ENCODE measurements at regions not wholly inside any gene's neighbourhood (a gene's known extent, or its start where the extent isn't known, plus 50 kb on each side); places are given as distances from the start of the nearest gene placed in this dataset.
"Not testable (repeated sequence)": the region's sequence is repeated elsewhere in the genome, so short reads cannot be mapped to it uniquely, and the experiment has no call there.

DNA sequence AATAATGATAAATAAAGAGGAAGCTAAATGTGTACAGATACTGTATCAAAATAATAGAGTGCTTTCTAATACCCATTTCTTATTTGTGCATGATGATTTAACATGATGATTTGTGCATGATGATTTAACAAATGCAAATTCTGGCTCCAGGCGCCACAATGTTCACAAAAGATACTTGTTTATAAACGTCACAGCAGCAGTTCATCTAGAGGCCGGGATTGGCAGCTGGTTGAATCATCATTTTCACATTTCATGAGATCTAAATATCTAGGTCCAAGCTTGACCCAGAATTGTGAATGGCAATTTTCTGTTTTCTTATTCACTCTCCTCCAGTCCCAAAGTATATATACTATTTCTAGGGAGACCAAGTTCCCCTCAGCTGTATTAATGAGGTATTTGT is 322.0 kb downstream of the SUCLG1 start:
- no peaks in the 10 kb centered on the region for H3K36me3 ChIP-seq (ENCODE audit: low read depth)
- no peaks in the 10 kb centered on the region for H3K9me2 ChIP-seq (ENCODE audit: insufficient read depth)
- H3K9me3 ChIP-seq (ENCODE audit: low read depth) = no peaks in the 10 kb centered on the region
- no peak overlapping the region for H3K9ac ChIP-seq
- no peaks in the 10 kb centered on the region for H3F3A ChIP-seq (ENCODE audit: insufficient read depth)
- H3K79me2 ChIP-seq (ENCODE audit: insufficient read depth) = no peaks in the 10 kb centered on the region
- H3K27ac ChIP-seq = no peak overlapping the region
- DNase-seq = no peak
- WGBS, 2 experiments (ENCODE audit: low coverage in 1 of 2, low lambda C conversion rate in 2 of 2, missing lambda C conversion rate in 2 of 2) = 9 to 11% methylated on average over 3 of the region's 3 CpGs
- in situ Hi-C loops (cut with MboI) = no loop called here
- H3K27me3 ChIP-seq (replicated peaks; ENCODE audit: insufficient read depth) = no peaks in the 10 kb centered on the region
- H3K4me1 ChIP-seq (ENCODE audit: insufficient read depth) = no peaks in the 10 kb centered on the region
- no peak overlapping the region for H3K4me3 ChIP-seq
- H2AFZ ChIP-seq = no peak overlapping the region
- TF ChIP-seq EZH2 (IDR thresholded peaks at IDR 0.05; ENCODE audit: insufficient read depth, poor library complexity, severe bottlenecking) (no peak), EZH2phosphoT487 (IDR thresholded peaks at IDR 0.05; ENCODE audit: insufficient read depth, low read depth) (no peak)
- H3K4me2 ChIP-seq (ENCODE audit: unreplicated experiment) = no peak overlapping the region
- H4K20me1 ChIP-seq (ENCODE audit: insufficient read depth) = no peaks in the 10 kb centered on the region

DNA sequence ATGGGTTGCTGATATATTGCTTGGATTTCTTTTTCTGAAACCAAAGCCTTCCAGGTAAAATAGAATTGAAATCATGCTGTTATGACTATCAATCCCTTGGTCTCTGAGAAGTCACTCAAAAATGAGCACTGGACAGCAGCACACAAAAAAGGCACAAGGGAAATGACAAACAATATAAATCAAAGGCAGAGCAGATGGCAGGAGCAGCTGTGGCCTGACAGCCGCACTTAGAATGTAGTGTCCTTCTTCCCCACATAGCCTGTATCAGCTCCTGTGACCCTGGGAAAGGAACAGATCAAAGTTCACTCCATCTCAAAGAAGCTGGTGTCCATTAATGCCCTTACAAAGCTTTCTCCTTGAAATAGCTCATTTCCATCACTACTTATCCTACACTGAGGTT is 326.7 kb downstream of the SUCLG1 start:
- Histone ChIP-seq H3K9me2 (ENCODE audit: insufficient read depth) (no peaks in the 10 kb centered on the region), H4K20me1 (ENCODE audit: insufficient read depth) (no peaks in the 10 kb centered on the region), H3F3A (ENCODE audit: insufficient read depth) (no peaks in the 10 kb centered on the region), H3K36me3 (ENCODE audit: low read depth) (no peaks in the 10 kb centered on the region), H3K79me2 (ENCODE audit: insufficient read depth) (no peaks in the 10 kb centered on the region), H3K27ac (no peak overlapping the region), H3K9me3 (ENCODE audit: low read depth) (no peaks in the 10 kb centered on the region), H3K4me2 (ENCODE audit: unreplicated experiment) (no peak overlapping the region), H3K9ac (no peak overlapping the region), H3K27me3 (replicated peaks; ENCODE audit: insufficient read depth) (no peaks in the 10 kb centered on the region), H3K4me1 (ENCODE audit: insufficient read depth) (no peaks in the 10 kb centered on the region), H3K4me3 (no peak overlapping the region), H2AFZ (no peak overlapping the region)
- DNase-seq = no peak
- no peak for TF ChIP-seq EZH2phosphoT487 (IDR thresholded peaks at IDR 0.05; ENCODE audit: insufficient read depth, low read depth)
- TF ChIP-seq EZH2 (IDR thresholded peaks at IDR 0.05; ENCODE audit: insufficient read depth, poor library complexity, severe bottlenecking) = no peak
- 5 to 22% methylated on average over 1 of the region's 1 CpG for WGBS, 2 experiments (ENCODE audit: low coverage in 1 of 2, low lambda C conversion rate in 2 of 2, missing lambda C conversion rate in 2 of 2)
- in situ Hi-C loops (cut with MboI) = no loop called here

GRCh38 chr2:84131278-84131830 is 327.7 kb downstream of the SUCLG1 start:
- Histone ChIP-seq H3K4me3 (no peak overlapping the region), H2AFZ (no peak overlapping the region), H3K9ac (no peak overlapping the region), H3K27ac (no peak overlapping the region), H3F3A (ENCODE audit: insufficient read depth) (no peaks in the 10 kb centered on the region), H3K9me3 (ENCODE audit: low read depth) (no peaks in the 10 kb centered on the region), H3K36me3 (ENCODE audit: low read depth) (no peaks in the 10 kb centered on the region), H3K4me1 (ENCODE audit: insufficient read depth) (no peaks in the 10 kb centered on the region), H4K20me1 (ENCODE audit: insufficient read depth) (no peaks in the 10 kb centered on the region), H3K27me3 (replicated peaks; ENCODE audit: insufficient read depth) (no peaks in the 10 kb centered on the region), H3K79me2 (ENCODE audit: insufficient read depth) (no peaks in the 10 kb centered on the region), H3K9me2 (ENCODE audit: insufficient read depth) (no peaks in the 10 kb centered on the region), H3K4me2 (ENCODE audit: unreplicated experiment) (no peak overlapping the region)
- WGBS, 2 experiments (ENCODE audit: low coverage in 1 of 2, low lambda C conversion rate in 2 of 2, missing lambda C conversion rate in 2 of 2) = 0% methylated on average over 1 of the region's 1 CpG
- TF ChIP-seq EZH2phosphoT487 (IDR thresholded peaks at IDR 0.05; ENCODE audit: insufficient read depth, low read depth) (no peak), EZH2 (IDR thresholded peaks at IDR 0.05; ENCODE audit: insufficient read depth, poor library complexity, severe bottlenecking) (no peak)
- DNase-seq = no peak
- in situ Hi-C loops (cut with MboI) = no loop called here

DNA sequence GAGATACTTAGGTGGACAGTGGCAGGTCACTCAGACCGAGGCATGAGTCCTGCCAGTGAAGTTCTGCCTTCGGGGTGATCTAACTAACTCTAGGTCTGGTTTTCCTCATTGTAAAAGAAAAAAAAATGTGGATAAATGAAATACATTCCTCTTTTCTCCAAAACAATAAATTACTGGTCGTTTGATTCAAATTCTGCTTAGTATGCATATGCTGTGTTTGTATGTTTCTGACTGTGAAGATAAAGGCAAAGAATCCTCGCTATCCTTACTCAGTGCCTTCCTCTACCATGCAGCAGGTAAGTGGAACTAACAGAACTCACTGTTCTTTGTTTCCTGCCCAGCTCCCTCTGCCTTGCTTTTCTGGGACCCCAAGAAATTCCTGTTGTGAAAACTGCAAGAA is 330.1 kb downstream of the SUCLG1 start:
- Histone ChIP-seq H3K9ac (no peak overlapping the region), H3K27ac (no peak overlapping the region), H3K79me2 (ENCODE audit: insufficient read depth) (no peaks in the 10 kb centered on the region), H3K4me1 (ENCODE audit: insufficient read depth) (no peaks in the 10 kb centered on the region), H3K4me3 (no peak overlapping the region), H3K36me3 (ENCODE audit: low read depth) (no peaks in the 10 kb centered on the region), H3K9me3 (ENCODE audit: low read depth) (no peaks in the 10 kb centered on the region), H2AFZ (no peak overlapping the region), H3F3A (ENCODE audit: insufficient read depth) (no peaks in the 10 kb centered on the region), H3K27me3 (replicated peaks; ENCODE audit: insufficient read depth) (no peaks in the 10 kb centered on the region), H4K20me1 (ENCODE audit: insufficient read depth) (no peaks in the 10 kb centered on the region), H3K4me2 (ENCODE audit: unreplicated experiment) (no peak overlapping the region), H3K9me2 (ENCODE audit: insufficient read depth) (no peaks in the 10 kb centered on the region)
- in situ Hi-C loops (cut with MboI) = no loop called here
- TF ChIP-seq EZH2phosphoT487 (IDR thresholded peaks at IDR 0.05; ENCODE audit: insufficient read depth, low read depth) (no peak), EZH2 (IDR thresholded peaks at IDR 0.05; ENCODE audit: insufficient read depth, poor library complexity, severe bottlenecking) (no peak)
- DNase-seq = no peak
- 7 to 14% methylated on average over 4 of the region's 4 CpGs for WGBS, 2 experiments (ENCODE audit: low coverage in 1 of 2, low lambda C conversion rate in 2 of 2, missing lambda C conversion rate in 2 of 2)

- H2AFZ ChIP-seq; H3K27ac ChIP-seq; H3K9me2 ChIP-seq (ENCODE audit: insufficient read depth); H3K27me3 ChIP-seq (replicated peaks; ENCODE audit: insufficient read depth); H4K20me1 ChIP-seq (ENCODE audit: insufficient read depth); H3K9ac ChIP-seq; H3K36me3 ChIP-seq (ENCODE audit: low read depth); H3K79me2 ChIP-seq (ENCODE audit: insufficient read depth); DNase-seq; in situ Hi-C loops (cut with MboI); H3K4me3 ChIP-seq; H3K4me2 ChIP-seq (ENCODE audit: unreplicated experiment); H3F3A ChIP-seq (ENCODE audit: insufficient read depth); H3K9me3 ChIP-seq (ENCODE audit: low read depth); H3K4me1 ChIP-seq (ENCODE audit: insufficient read depth): not testable (repeated sequence)
- WGBS, 2 experiments (ENCODE audit: low coverage in 1 of 2, low lambda C conversion rate in 2 of 2, missing lambda C conversion rate in 2 of 2) = 48 to 52% methylated on average over 8 of the region's 8 CpGs
These were observed 331.3 kb downstream of the SUCLG1 start for GRCh38 chr2:84127812-84128211.

Data from GM23248 (cell line).